ENCODE measurements at regions not wholly inside any gene's neighbourhood (a gene's known extent, or its start where the extent isn't known, plus 50 kb on each side); places are given as distances from the start of the nearest gene placed in this dataset.

- DNase-seq (ENCODE audit: low read depth), result no peak
Measured at GRCh38 chr4:24057915-24058559, 168.2 kb upstream of the PPARGC1A start.

GRCh38 chr4:24056289-24056688 is 166.4 kb upstream of the PPARGC1A start:
- DNase-seq (ENCODE audit: low read depth), result no peak

GRCh38 chr4:24055623-24056022 is 165.8 kb upstream of the PPARGC1A start:
- DNase-seq (ENCODE audit: low read depth), result no peak

- DNase-seq (ENCODE audit: low read depth), result no peak
Measured at GRCh38 chr4:24054910-24055309, 165.1 kb upstream of the PPARGC1A start.

GRCh38 chr4:24053934-24054333 is 164.1 kb upstream of the PPARGC1A start:
- DNase-seq (ENCODE audit: low read depth), result no peak

- no peak for DNase-seq (ENCODE audit: low read depth)
Measured at GRCh38 chr4:24044610-24045589, 155.1 kb upstream of the PPARGC1A start.

GRCh38 chr4:24042094-24042493 is 152.2 kb upstream of the PPARGC1A start:
- DNase-seq (ENCODE audit: low read depth), result no peak

- no peak for DNase-seq (ENCODE audit: low read depth)
Measured at GRCh38 chr4:24040811-24041210, 151.0 kb upstream of the PPARGC1A start.

- DNase-seq (ENCODE audit: low read depth), result no peak
Measured at GRCh38 chr4:24033626-24034025, 143.8 kb upstream of the PPARGC1A start.

- no peak for DNase-seq (ENCODE audit: low read depth)
Measured at GRCh38 chr4:24032371-24032989, 142.6 kb upstream of the PPARGC1A start.

- no peak for DNase-seq (ENCODE audit: low read depth)
Measured at GRCh38 chr4:24026596-24026995, 136.7 kb upstream of the PPARGC1A start.

- DNase-seq (ENCODE audit: low read depth), result no peak
Measured at GRCh38 chr4:24024605-24025004, 134.8 kb upstream of the PPARGC1A start.

- no peak for DNase-seq (ENCODE audit: low read depth)
Measured at GRCh38 chr4:24024157-24024556, 134.3 kb upstream of the PPARGC1A start.

- no peak for DNase-seq (ENCODE audit: low read depth)
Measured at GRCh38 chr4:24015782-24016181, 125.9 kb upstream of the PPARGC1A start.

- DNase-seq (ENCODE audit: low read depth), result no peak
Measured at GRCh38 chr4:24013668-24014422, 124.0 kb upstream of the PPARGC1A start.

- no peak for DNase-seq (ENCODE audit: low read depth)
Measured at GRCh38 chr4:24010994-24011393, 121.1 kb upstream of the PPARGC1A start.

- DNase-seq (ENCODE audit: low read depth), result no peak
Measured at GRCh38 chr4:24010573-24010972, 120.7 kb upstream of the PPARGC1A start.

- no peak for DNase-seq (ENCODE audit: low read depth)
Measured at GRCh38 chr4:24007860-24008261, 118.0 kb upstream of the PPARGC1A start.

GRCh38 chr4:24006269-24006668 is 116.4 kb upstream of the PPARGC1A start:
- DNase-seq (ENCODE audit: low read depth), result no peak

GRCh38 chr4:24003926-24004325 is 114.1 kb upstream of the PPARGC1A start:
- DNase-seq (ENCODE audit: low read depth), result no peak

GRCh38 chr4:24003496-24003895 is 113.6 kb upstream of the PPARGC1A start:
- DNase-seq (ENCODE audit: low read depth), result no peak
